GM19372 (cell line): ENCODE measurements at regions not wholly inside any gene's neighbourhood (a gene's known extent, or its start where the extent isn't known, plus 50 kb on each side); places are given as distances from the start of the nearest gene placed in this dataset.

Source experiments
- ATAC-seq: cut with Tn5 transposase; IDR thresholded peaks from one replicate; pipeline ENCODE4 v1.9.1; 2021; ENCODE audit warnings: mild to moderate bottlenecking, low read depth, moderate library complexity; ENCODE audit not compliant: unreplicated experiment

- no peak for ATAC-seq
Measured at GRCh38 chr5:113652161-113652560, 138.7 kb downstream of the YTHDC2 start.

- no peak for ATAC-seq
Measured at GRCh38 chr5:113654828-113655227, 141.3 kb downstream of the YTHDC2 start.

GRCh38 chr5:113660206-113660605 lies 146.7 kb downstream of the YTHDC2 start:
- ATAC-seq = no peak

GRCh38 chr5:113660706-113661250 lies 147.3 kb downstream of the YTHDC2 start:
- no peak for ATAC-seq

GRCh38 chr5:113663879-113664541 lies 150.5 kb downstream of the YTHDC2 start:
- ATAC-seq = peak; percentile 85

GRCh38 chr5:113673041-113673440 lies 159.5 kb downstream of the YTHDC2 start:
- ATAC-seq = no peak

GRCh38 chr5:113675166-113675565 lies 161.7 kb downstream of the YTHDC2 start:
- no peak for ATAC-seq

GRCh38 chr5:113678202-113678601 lies 164.7 kb downstream of the YTHDC2 start:
- no peak for ATAC-seq

GRCh38 chr5:113678924-113679575 lies 165.6 kb downstream of the YTHDC2 start:
- ATAC-seq = peak; percentile 74

GRCh38 chr5:113680534-113680933 lies 167.0 kb downstream of the YTHDC2 start:
- ATAC-seq = no peak

GRCh38 chr5:113682497-113683136 lies 169.1 kb downstream of the YTHDC2 start:
- no peak for ATAC-seq

GRCh38 chr5:113683211-113683610 lies 169.7 kb downstream of the YTHDC2 start:
- ATAC-seq = no peak

GRCh38 chr5:113686599-113686998 lies 173.1 kb downstream of the YTHDC2 start:
- ATAC-seq = no peak

GRCh38 chr5:113689647-113690046 lies 176.2 kb downstream of the YTHDC2 start:
- ATAC-seq = no peak

- no peak for ATAC-seq
Measured at GRCh38 chr5:113692466-113692865, 179.0 kb downstream of the YTHDC2 start.

GRCh38 chr5:113692891-113693457 lies 179.5 kb downstream of the YTHDC2 start:
- ATAC-seq = no peak

GRCh38 chr5:113693701-113694100 lies 180.2 kb downstream of the YTHDC2 start:
- no peak for ATAC-seq

GRCh38 chr5:113694576-113694975 lies 181.1 kb downstream of the YTHDC2 start:
- ATAC-seq = no peak

GRCh38 chr5:113703266-113703665 lies 189.8 kb downstream of the YTHDC2 start:
- no peak for ATAC-seq

GRCh38 chr5:113705657-113706056 lies 192.2 kb downstream of the YTHDC2 start:
- no peak for ATAC-seq

GRCh38 chr5:113713051-113713450 lies 199.6 kb downstream of the YTHDC2 start:
- no peak for ATAC-seq
